H9 (cell line): ENCODE measurements at regions not wholly inside any gene's neighbourhood (a gene's known extent, or its start where the extent isn't known, plus 50 kb on each side); places are given as distances from the start of the nearest gene placed in this dataset.

Experiments used
- DNase-seq: peaks from one replicate; pipeline ENCODE4 v3.0.0-alpha.2; 2017
- H2AFZ ChIP-seq: one replicate; pipeline ENCODE4 v1.6.1; 2013; ENCODE audit warnings: mild to moderate bottlenecking, low read length, control low read depth, moderate library complexity
- H2AK5ac ChIP-seq: 2 replicates; pipeline ENCODE4 v1.6.1; 2013; ENCODE audit warnings: low read length, control low read depth, mixed read lengths; ENCODE audit not compliant: insufficient read length
- H2BK120ac ChIP-seq: one replicate; pipeline ENCODE4 v1.6.1; 2013; ENCODE audit warnings: low read depth, mild to moderate bottlenecking, low read length, control low read depth, inconsistent platforms; ENCODE audit not compliant: poor library complexity, severe bottlenecking
- H2BK12ac ChIP-seq: 2 replicates; pipeline ENCODE4 v1.6.1; 2013; ENCODE audit warnings: low read length, control low read depth, mixed read lengths, low read depth; ENCODE audit not compliant: insufficient read length
- H2BK15ac ChIP-seq: 2 replicates; pipeline ENCODE4 v1.6.1; 2013; ENCODE audit warnings: low read depth, low read length, control low read depth
- H2BK20ac ChIP-seq: one replicate; pipeline ENCODE4 v1.6.1; 2013; ENCODE audit warnings: low read depth, mild to moderate bottlenecking, low read length, control low read depth, inconsistent platforms; ENCODE audit not compliant: poor library complexity, severe bottlenecking
- H2BK5ac ChIP-seq: 2 replicates; pipeline ENCODE4 v1.6.1; 2013; ENCODE audit warnings: low read length, control low read depth, mixed read lengths; ENCODE audit not compliant: insufficient read length
- H3K14ac ChIP-seq: 2 replicates; pipeline ENCODE4 v1.6.1; 2013; ENCODE audit warnings: low read length, control low read depth; ENCODE audit not compliant: insufficient read depth
- H3K18ac ChIP-seq: 2 replicates; pipeline ENCODE4 v1.6.1; 2013; ENCODE audit warnings: low read depth, mild to moderate bottlenecking, mixed read lengths, low read length, control low read depth; ENCODE audit not compliant: insufficient read length
- H3K23ac ChIP-seq: 2 replicates; pipeline ENCODE4 v1.6.1; 2013; ENCODE audit warnings: low read length, control low read depth, mixed read lengths, low read depth; ENCODE audit not compliant: insufficient read length
- H3K23me2 ChIP-seq: 2 replicates; pipeline ENCODE4 v1.6.1; 2013; ENCODE audit warnings: low read depth, mild to moderate bottlenecking, mixed read lengths, low read length, control low read depth; ENCODE audit not compliant: insufficient read length, poor library complexity, severe bottlenecking
- H3K27ac ChIP-seq: 2 replicates; pipeline ENCODE4 v1.5.1; 2013; ENCODE audit warnings: low read length, control low read depth, mixed read lengths, low read depth; ENCODE audit not compliant: insufficient read length
- H3K27me3 ChIP-seq: 2 replicates; pipeline ENCODE4 v1.6.1; 2013; ENCODE audit warnings: low read length, control low read depth, inconsistent platforms; ENCODE audit not compliant: insufficient read depth
- H3K4ac ChIP-seq: 2 replicates; pipeline ENCODE4 v1.6.1; 2013; ENCODE audit warnings: low read depth, mild to moderate bottlenecking, control low read depth, inconsistent platforms, low read length, moderate library complexity
- H3K4me1 ChIP-seq: 2 replicates; pipeline ENCODE4 v1.6.1; 2013; ENCODE audit warnings: low read length, control low read depth, inconsistent platforms; ENCODE audit not compliant: insufficient read depth
- H3K4me2 ChIP-seq: 2 replicates; pipeline ENCODE4 v1.6.1; 2013; ENCODE audit warnings: low read length, control low read depth, mixed read lengths; ENCODE audit not compliant: insufficient read length, insufficient read depth
- H3K56ac ChIP-seq: 2 replicates; pipeline ENCODE4 v1.6.1; 2013; ENCODE audit warnings: low read depth, mild to moderate bottlenecking, mixed read lengths, low read length, control low read depth; ENCODE audit not compliant: insufficient read length
- H3K79me1 ChIP-seq: 2 replicates; pipeline ENCODE4 v1.6.1; 2013; ENCODE audit warnings: low read depth, mild to moderate bottlenecking, moderate library complexity, low read length, control low read depth, inconsistent platforms; ENCODE audit not compliant: insufficient read depth, poor library complexity, severe bottlenecking
- H3K79me2 ChIP-seq: 2 replicates; pipeline ENCODE4 v1.6.1; 2013; ENCODE audit warnings: low read length, control low read depth, inconsistent platforms; ENCODE audit not compliant: insufficient read depth
- H3K9ac ChIP-seq: 2 replicates; pipeline ENCODE4 v1.6.1; 2013; ENCODE audit warnings: low read length, control low read depth, mixed read lengths; ENCODE audit not compliant: insufficient read length; ENCODE audit errors: extremely low read depth
- H3K9me3 ChIP-seq: one replicate; pipeline ENCODE4 v1.6.1; 2013; ENCODE audit warnings: low read depth, low read length, inconsistent platforms; ENCODE audit not compliant: control insufficient read depth
- H3T11ph ChIP-seq: one replicate; pipeline ENCODE4 v1.6.1; 2013; ENCODE audit warnings: mild to moderate bottlenecking, low read length, control low read depth, inconsistent platforms
- H4K20me1 ChIP-seq: one replicate; pipeline ENCODE4 v1.6.1; 2013; ENCODE audit not compliant: control insufficient read depth, insufficient read length, insufficient read depth
- H4K5ac ChIP-seq: 2 replicates; pipeline ENCODE4 v1.6.1; 2013; ENCODE audit warnings: low read depth, mild to moderate bottlenecking, mixed read lengths, low read length, control low read depth; ENCODE audit not compliant: insufficient read length
- H4K8ac ChIP-seq: replicated peaks from 2 replicates; pipeline ENCODE4 v1.6.1; 2013; ENCODE audit warnings: low read length, control low read depth, mixed read lengths, low read depth; ENCODE audit not compliant: insufficient read length
- H4K91ac ChIP-seq: 2 replicates; pipeline ENCODE4 v1.6.1; 2013; ENCODE audit warnings: low read depth, mild to moderate bottlenecking, moderate library complexity, mixed read lengths, low read length, control low read depth; ENCODE audit not compliant: insufficient read length
- H3K27ac Mint-ChIP-seq, 3 experiments: 2 replicates in 2 of 3; 3 replicates in 1 of 3; pipeline ENCODE4 v1.8.0; 2020 to 2021; ENCODE audit warnings: mixed read lengths in 3 of 3, mild to moderate bottlenecking in 1 of 3, moderate library complexity in 1 of 3
- H3K27me3 Mint-ChIP-seq: 2 replicates; pipeline ENCODE4 v1.8.0; 2021; ENCODE audit warnings: low read depth, mild to moderate bottlenecking, moderate library complexity, mixed read lengths
- H3K36me3 Mint-ChIP-seq, 3 experiments: 2 replicates in 2 of 3; 3 replicates in 1 of 3; pipeline ENCODE4 v1.8.0; 2020 to 2021; ENCODE audit warnings: low read depth in 3 of 3, mixed read lengths in 3 of 3; ENCODE audit not compliant: insufficient read depth in 1 of 3
- H3K4me1 Mint-ChIP-seq, 2 experiments: 2 replicates each; pipeline ENCODE4 v1.8.0; 2020; ENCODE audit warnings: mixed read lengths in 2 of 2
- H3K4me3 Mint-ChIP-seq, 2 experiments: 2 replicates in 1 of 2; 3 replicates in 1 of 2; pipeline ENCODE4 v1.8.0; 2020 to 2021; ENCODE audit warnings: mild to moderate bottlenecking in 2 of 2, mixed read lengths in 2 of 2, moderate library complexity in 1 of 2
- H3K9me3 Mint-ChIP-seq, 2 experiments: 2 replicates in 1 of 2; 3 replicates in 1 of 2; pipeline ENCODE4 v1.8.0; 2020; ENCODE audit warnings: mild to moderate bottlenecking in 2 of 2, mixed read lengths in 2 of 2, moderate library complexity in 1 of 2
- WGBS: extraction: QIAGEN DNeasy Blood & Tissue Kit; methylation state at CpG from one replicate; pipeline ENCODE4 v1.1.7; 2013; ENCODE audit warnings: missing lambda C conversion rate, low lambda C conversion rate, mixed read lengths; ENCODE audit not compliant: insufficient read length; ENCODE audit errors: extremely low coverage; 5-methylcytosine and 5-hydroxymethylcytosine counted together
- TF ChIP-seq, protein P1 (sequence below): fragments of 200-600 bp; sonication (generic); conservative IDR thresholded peaks from 3 replicates; pipeline ENCODE4 v1.8.0; 2021; ENCODE audit warnings: antibody characterized with exemption, mild to moderate bottlenecking

- no peak overlapping the region for H2BK120ac ChIP-seq
- no peak overlapping the region for H2BK12ac ChIP-seq
- no peak overlapping the region for H3K56ac ChIP-seq
- H4K8ac ChIP-seq, result no peak overlapping the region
- H3K36me3 Mint-ChIP-seq, result no peaks in the 10 kb centered on the region
- no peak overlapping the region for H2AFZ ChIP-seq
- WGBS, result no CpG with 5 or more reads among the region's 7 CpGs
- H3T11ph ChIP-seq, result no peak overlapping the region
- no peaks in the 10 kb centered on the region for H3K79me2 ChIP-seq
- H3K27ac ChIP-seq, result no peak overlapping the region
- peaks cover 32% of the 10 kb centered on the region; the same call in 1 of the 2 replicates for H3K27me3 ChIP-seq
- H3K9ac ChIP-seq, result no peak overlapping the region
- no peak overlapping the region for H2BK15ac ChIP-seq
- no peaks in the 10 kb centered on the region for H3K9me3 Mint-ChIP-seq
- H3K9me3 ChIP-seq, result no peaks in the 10 kb centered on the region
- no peak overlapping the region for H2AK5ac ChIP-seq
- H3K4ac ChIP-seq, result no peak overlapping the region
- H2BK20ac ChIP-seq, result no peak overlapping the region
- no peak overlapping the region for H3K18ac ChIP-seq
- H3K27ac Mint-ChIP-seq, result no peak overlapping the region
- H4K5ac ChIP-seq, result no peak overlapping the region
- DNase-seq, result no peak
- H3K23ac ChIP-seq, result no peak overlapping the region
- H2BK5ac ChIP-seq, result no peak overlapping the region
- peaks cover 10% of the 10 kb centered on the region for H3K23me2 ChIP-seq
- H4K91ac ChIP-seq, result no peak overlapping the region
- TF ChIP-seq, protein P1, sequence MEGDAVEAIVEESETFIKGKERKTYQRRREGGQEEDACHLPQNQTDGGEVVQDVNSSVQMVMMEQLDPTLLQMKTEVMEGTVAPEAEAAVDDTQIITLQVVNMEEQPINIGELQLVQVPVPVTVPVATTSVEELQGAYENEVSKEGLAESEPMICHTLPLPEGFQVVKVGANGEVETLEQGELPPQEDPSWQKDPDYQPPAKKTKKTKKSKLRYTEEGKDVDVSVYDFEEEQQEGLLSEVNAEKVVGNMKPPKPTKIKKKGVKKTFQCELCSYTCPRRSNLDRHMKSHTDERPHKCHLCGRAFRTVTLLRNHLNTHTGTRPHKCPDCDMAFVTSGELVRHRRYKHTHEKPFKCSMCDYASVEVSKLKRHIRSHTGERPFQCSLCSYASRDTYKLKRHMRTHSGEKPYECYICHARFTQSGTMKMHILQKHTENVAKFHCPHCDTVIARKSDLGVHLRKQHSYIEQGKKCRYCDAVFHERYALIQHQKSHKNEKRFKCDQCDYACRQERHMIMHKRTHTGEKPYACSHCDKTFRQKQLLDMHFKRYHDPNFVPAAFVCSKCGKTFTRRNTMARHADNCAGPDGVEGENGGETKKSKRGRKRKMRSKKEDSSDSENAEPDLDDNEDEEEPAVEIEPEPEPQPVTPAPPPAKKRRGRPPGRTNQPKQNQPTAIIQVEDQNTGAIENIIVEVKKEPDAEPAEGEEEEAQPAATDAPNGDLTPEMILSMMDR, result no peak
- H4K20me1 ChIP-seq, result no peaks in the 10 kb centered on the region
- H3K27me3 Mint-ChIP-seq, result peaks cover 93% of the 10 kb centered on the region
- peaks cover 13 to 17% of the 10 kb centered on the region in 2 experiments for H3K4me1 Mint-ChIP-seq
- H3K4me1 ChIP-seq, result no peaks in the 10 kb centered on the region
- H3K79me1 ChIP-seq, result no peaks in the 10 kb centered on the region
- H3K14ac ChIP-seq, result no peak overlapping the region
- no peak overlapping the region for H3K4me2 ChIP-seq
- H3K4me3 Mint-ChIP-seq, result no peak overlapping the region
Measured at GRCh38 chr11:19347911-19348310, 107.2 kb upstream of the E2F8 start.
